ENCODE measurements at regions not wholly inside any gene's neighbourhood (a gene's known extent, or its start where the extent isn't known, plus 50 kb on each side); places are given as distances from the start of the nearest gene placed in this dataset.

- H3K4me3 ChIP-seq: no peak overlapping the region
- H3K4me1 ChIP-seq (ENCODE audit: low read depth): no peaks in the 10 kb centered on the region
- DNase-seq: no peak
- no peak for ATAC-seq
- no peak for TF ChIP-seq CTCF (IDR thresholded peaks at IDR 0.05)
- intact Hi-C loops (cut with DNase I, micrococcal nuclease): no loop called here
- H3K36me3 ChIP-seq (ENCODE audit: low read depth): no peaks in the 10 kb centered on the region
- H3K9me3 ChIP-seq: no peaks in the 10 kb centered on the region
Measured at GRCh38 chr15:47461652-47462141, 255.6 kb upstream of the SEMA6D start.

GRCh38 chr15:47466357-47466756 lies 250.9 kb upstream of the SEMA6D start:
- H3K4me1 ChIP-seq (ENCODE audit: low read depth): no peaks in the 10 kb centered on the region
- H3K9me3 ChIP-seq: no peaks in the 10 kb centered on the region
- H3K36me3 ChIP-seq (ENCODE audit: low read depth): no peaks in the 10 kb centered on the region
- no peak for TF ChIP-seq CTCF (IDR thresholded peaks at IDR 0.05)
- DNase-seq (no peak), ATAC-seq (no peak)
- no peak overlapping the region for H3K4me3 ChIP-seq
- intact Hi-C loops (cut with DNase I, micrococcal nuclease): no loop called here

- no peak overlapping the region for H3K4me3 ChIP-seq
- no peak for DNase-seq
- no peaks in the 10 kb centered on the region for H3K4me1 ChIP-seq (ENCODE audit: low read depth)
- intact Hi-C loops (cut with DNase I, micrococcal nuclease): loop anchor here in 1 of 2 donors (10.0 kb wide), 1 partner anchor 514 kb away; no protein-coding TSS in a partner anchor
- no peak for ATAC-seq
- no peak for TF ChIP-seq CTCF (IDR thresholded peaks at IDR 0.05)
- no peaks in the 10 kb centered on the region for H3K36me3 ChIP-seq (ENCODE audit: low read depth)
- H3K9me3 ChIP-seq: no peaks in the 10 kb centered on the region
Measured at GRCh38 chr15:47470983-47471382, 246.3 kb upstream of the SEMA6D start.

GRCh38 chr15:47473106-47473725 lies 244.1 kb upstream of the SEMA6D start:
- ATAC-seq: no peak
- intact Hi-C loops (cut with DNase I, micrococcal nuclease): loop anchor here in 1 of 2 donors (10.0 kb wide), 1 partner anchor 512 kb away; no protein-coding TSS in a partner anchor
- no peak for DNase-seq
- H3K4me3 ChIP-seq: no peak overlapping the region
- no peaks in the 10 kb centered on the region for H3K9me3 ChIP-seq
- no peaks in the 10 kb centered on the region for H3K36me3 ChIP-seq (ENCODE audit: low read depth)
- TF ChIP-seq CTCF (IDR thresholded peaks at IDR 0.05): no peak
- H3K4me1 ChIP-seq (ENCODE audit: low read depth): no peaks in the 10 kb centered on the region

GRCh38 chr15:47473832-47474231 lies 243.5 kb upstream of the SEMA6D start:
- Histone ChIP-seq H3K4me1 (ENCODE audit: low read depth) (no peaks in the 10 kb centered on the region), H3K36me3 (ENCODE audit: low read depth) (no peaks in the 10 kb centered on the region), H3K9me3 (no peaks in the 10 kb centered on the region), H3K4me3 (no peak overlapping the region)
- DNase-seq (peak in 1 of 3 donors; percentile 5), ATAC-seq (no peak)
- intact Hi-C loops (cut with DNase I, micrococcal nuclease): loop anchor here in 1 of 2 donors (10.0 kb wide), 1 partner anchor 511 kb away; no protein-coding TSS in a partner anchor
- TF ChIP-seq CTCF (IDR thresholded peaks at IDR 0.05): no peak
